GM21723 (cell line): ENCODE measurements at regions not wholly inside any gene's neighbourhood (a gene's known extent, or its start where the extent isn't known, plus 50 kb on each side); places are given as distances from the start of the nearest gene placed in this dataset.
"Not testable (repeated sequence)": the region's sequence is repeated elsewhere in the genome, so short reads cannot be mapped to it uniquely, and the experiment has no call there.

Experiments used
- ATAC-seq: cut with Tn5 transposase; IDR thresholded peaks from one replicate; pipeline ENCODE4 v1.9.1; 2021; ENCODE audit warnings: mild to moderate bottlenecking, moderate library complexity; ENCODE audit not compliant: unreplicated experiment

DNA sequence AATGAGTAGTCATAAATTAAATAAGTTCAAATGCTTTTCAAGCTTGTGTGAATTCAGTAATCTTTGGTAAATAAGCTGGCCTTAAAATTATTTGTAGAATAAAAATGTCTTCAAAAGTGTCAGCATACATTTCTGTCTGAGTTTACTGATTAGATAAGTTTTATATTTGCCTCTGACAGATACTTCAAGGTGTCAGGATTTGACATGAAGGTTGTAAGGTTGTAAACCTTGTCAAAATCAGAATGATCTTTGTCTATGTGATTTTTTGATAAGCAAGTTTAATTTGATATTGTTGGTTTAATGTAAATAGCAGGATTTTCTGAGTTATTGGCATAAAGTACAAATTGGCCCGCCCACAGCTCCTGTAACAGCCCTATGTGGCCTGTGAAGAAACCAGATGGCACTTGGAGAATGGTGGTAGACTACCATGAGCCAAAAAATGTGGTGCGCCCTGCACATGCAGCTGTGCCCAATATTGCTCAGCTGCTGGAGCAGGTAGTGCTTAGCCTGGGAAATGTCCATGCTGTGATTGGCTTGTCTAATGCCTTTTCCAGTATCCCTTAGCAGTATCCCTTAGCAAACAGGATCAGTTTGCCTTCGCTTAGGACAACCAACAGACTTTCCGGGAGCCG lies 188.0 kb upstream of the SPHKAP start:
- ATAC-seq: no peak

DNA sequence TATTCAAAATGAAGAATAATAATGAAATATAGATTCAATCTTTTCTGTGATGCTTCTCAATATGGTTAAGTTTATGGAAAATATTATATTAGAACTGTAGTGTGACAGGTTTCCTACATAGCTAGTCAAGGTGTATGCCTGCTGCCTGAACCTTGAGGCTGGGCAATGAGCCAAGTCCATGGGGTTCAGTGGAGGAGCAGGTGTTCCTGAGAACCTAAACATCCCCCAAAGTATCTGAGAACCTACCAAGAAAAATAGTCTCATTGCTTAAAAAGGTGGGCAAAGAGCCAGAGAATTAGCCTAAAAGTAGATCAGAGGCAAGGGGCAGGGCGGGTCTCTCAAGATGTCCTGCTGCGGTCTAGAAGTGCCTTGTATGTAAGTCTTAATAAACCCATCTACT lies 185.9 kb upstream of the SPHKAP start:
- ATAC-seq: no peak

DNA sequence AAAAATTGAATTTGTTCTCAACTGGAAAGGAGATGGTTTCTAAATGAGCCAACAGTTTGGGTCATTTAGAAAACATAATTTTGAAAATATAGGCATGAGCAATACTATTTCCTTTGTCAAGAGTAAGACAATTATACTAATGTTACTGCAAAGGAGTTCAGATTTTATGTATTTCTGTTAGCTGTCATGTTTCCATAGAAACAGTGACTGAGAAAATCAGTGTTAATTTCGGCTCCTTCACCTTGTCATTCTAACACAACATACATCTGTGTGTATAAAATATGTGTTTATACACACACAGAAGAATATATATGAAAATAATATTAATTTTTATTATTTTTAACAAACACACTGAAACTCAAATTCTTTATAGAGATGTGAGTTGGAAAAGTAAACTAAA lies 178.0 kb upstream of the SPHKAP start:
- ATAC-seq: no peak

DNA sequence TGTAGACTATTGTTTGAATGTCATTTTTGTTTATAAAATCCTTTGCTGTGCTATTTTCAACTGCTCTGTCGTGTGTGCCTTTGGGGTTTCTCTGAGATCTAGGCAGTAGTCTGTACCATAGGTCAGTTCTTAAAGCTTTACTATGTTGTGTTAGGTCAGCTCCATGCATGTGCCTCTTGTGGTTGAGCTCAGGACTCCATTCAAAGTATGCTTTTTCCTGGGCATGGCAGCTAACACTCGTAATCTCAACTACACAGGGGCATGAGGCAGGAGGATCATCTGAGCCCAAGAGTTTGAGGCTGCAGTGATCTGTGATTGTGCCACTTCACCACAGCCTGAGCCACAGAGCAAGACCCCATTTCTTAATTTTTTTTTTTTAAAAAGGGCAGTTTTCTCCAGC lies 174.4 kb upstream of the SPHKAP start:
- no peak for ATAC-seq

DNA sequence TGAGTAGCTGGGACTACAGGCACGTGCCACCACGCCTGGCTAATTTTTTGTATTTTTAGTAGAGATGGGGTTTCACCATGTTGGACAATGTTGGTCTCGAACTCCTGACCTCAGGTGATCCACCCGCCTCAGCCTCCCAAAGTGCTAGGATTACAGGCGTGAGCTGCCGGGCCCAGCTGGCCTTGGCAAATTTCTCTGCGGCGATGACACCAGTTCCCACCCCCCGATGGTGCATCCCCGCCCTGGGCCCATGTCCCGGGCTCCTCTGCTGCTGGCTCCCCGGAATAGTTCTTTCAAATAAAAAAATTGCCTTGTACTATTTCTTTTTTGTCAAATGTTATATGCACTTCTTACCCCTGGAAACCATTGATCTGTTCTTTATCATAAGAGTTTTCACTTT lies 171.5 kb upstream of the SPHKAP start:
- not testable (repeated sequence) for ATAC-seq

DNA sequence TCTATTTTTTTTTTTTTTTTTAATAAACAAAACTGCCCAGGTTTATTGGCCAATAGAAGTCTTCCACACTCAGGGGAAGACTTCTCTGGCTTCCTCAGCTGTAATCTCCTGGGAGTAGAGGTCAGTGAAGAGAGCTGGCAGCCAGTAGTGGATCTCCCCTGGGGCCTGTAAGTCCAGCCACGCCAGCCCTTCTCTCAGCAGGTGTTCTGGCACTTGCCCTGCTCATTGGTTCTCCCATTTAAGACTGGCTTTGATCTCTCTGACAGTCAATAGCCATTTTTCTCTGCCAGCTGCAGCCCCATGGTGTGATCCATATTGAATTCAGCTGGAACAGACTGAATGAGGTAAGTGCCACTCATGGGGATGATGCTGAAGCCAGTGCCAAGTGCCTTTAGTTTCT lies 170.6 kb upstream of the SPHKAP start:
- no peak for ATAC-seq

DNA sequence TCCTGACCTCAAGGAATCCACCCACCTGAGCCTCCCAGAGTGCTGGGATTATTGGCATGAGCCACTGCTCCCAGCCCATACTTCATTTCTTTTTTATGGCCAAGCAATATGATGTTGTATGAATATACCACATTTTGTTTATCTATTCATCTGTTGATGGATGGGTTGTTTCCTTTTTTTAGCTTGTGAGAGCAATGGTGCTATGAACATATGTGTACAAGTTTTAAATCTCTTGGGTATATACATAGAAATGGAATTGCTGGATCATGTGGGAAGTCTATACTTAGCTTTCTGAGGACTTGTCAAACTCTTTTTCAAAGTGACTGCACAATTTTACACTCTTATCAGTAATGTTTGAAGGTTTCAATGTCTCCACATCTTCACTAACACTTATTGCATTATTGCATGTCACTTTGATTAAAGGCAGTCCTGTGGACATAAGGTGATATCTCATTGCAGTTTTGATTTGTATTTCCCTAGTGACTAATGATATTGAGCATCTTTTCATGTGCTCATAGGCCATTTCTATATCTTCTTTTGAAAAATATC lies 167.1 kb upstream of the SPHKAP start:
- no peak for ATAC-seq

DNA sequence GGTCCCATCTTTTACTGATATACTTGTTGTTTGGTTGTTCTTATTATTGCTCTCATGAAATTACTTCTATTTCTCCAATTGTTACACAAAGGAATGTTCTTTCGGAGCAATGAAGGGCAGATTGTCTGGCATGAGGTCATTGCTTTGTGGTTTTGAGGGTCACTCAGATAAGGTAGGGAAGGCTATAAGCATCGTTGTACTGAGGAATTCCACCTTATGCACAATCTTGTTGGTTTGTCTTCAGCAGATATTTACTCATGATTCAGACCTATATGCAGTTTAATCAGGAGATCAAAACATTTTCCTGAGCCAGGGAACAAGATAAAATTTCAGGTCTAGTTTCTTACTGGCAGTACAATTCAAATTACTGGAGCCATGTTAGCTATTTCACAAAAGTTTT lies 163.0 kb upstream of the SPHKAP start:
- ATAC-seq: no peak

DNA sequence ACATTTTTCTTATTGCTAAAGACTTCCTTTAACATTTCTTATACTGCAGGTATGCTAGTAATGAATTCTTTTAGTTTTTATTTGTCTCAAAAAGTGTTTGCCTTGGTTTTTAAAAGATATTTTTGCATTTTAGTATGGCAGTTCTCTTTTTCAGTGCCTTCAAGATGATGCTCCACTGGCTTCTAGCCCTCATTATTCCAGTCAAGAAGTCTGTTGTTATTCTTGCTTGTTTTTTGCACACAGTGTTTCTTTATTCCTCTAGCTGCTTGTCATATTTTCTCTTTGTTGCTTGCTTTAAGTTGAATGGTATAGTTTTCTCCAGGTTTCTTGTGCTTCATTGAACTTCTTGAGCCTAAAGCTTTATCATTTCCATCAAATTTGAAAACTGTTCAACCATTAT lies 158.0 kb upstream of the SPHKAP start:
- ATAC-seq: no peak

DNA sequence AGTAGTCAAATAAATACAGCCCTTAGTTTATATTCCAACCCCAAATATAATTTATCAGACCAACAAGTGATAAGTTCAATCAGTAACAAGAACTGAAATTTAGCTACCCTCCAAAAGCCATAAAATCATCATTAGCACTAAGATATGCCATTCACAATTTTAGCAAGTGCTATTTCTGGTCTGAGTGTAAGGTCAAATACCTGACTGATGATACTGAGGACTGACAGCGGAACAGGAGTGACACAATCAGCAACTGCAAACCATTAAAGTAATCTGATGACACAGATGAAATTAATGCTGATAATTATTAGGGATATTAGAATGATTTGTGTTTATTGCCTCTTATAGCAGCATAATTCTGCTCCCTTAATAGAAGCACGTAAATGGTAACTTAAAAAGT lies 152.7 kb upstream of the SPHKAP start:
- ATAC-seq: no peak

DNA sequence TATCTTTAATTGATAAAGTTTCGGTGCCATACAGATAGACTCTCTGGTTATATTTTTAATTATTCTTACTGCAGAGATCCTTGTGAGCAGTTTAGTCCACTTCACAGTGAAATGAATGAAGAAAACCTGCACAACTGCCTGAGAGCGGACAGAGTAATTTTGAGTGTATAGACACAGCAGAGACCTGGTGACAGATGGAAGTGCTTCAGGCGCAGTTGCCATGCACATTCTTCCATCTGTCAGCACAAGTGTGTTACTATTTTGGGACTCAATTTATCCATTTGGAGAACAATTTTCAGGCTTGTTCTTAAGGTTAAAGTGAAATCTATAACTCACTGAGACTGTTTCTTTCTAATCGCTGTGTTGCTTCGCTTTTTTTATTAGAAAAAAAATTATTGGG lies 147.8 kb upstream of the SPHKAP start:
- ATAC-seq: no peak

DNA sequence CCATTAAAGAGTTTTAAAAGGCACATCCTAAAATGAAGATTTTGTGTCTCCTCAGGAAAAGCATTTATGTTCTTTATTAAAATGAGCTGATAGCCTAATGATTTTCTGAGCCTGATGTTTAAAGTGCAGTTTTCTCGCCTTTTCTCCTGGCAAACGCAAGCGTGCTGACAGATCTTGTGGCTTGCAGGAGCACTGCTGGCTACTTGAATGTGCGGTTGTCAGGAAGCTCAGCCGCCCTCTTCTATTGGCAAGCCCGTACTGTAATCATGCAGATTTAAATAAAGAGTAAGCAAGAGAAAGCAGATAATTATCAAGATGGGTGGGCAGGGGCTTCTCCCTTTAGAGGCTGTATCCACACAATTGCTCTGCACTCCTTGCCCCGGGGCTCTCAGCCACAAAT lies 139.5 kb upstream of the SPHKAP start:
- ATAC-seq: no peak

DNA sequence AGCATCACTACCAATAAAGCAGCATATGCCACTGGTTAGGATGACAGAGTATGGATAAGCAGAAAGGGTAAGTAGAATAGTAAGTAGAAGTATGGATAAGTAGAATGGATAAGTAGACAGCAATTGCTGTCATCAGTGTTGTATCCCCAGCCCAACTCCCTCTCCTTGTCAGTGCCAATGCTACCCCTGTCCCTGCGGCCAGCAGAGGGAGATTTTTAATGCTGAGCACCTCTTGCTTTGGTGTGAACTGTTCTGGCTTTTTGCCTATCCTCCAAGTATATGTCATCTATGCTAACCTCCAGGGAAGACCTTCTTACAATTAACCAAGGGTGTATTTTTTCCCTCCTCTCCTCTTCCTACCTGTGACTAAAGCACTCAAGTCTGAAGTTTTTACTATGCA lies 136.7 kb upstream of the SPHKAP start:
- ATAC-seq: no peak

DNA sequence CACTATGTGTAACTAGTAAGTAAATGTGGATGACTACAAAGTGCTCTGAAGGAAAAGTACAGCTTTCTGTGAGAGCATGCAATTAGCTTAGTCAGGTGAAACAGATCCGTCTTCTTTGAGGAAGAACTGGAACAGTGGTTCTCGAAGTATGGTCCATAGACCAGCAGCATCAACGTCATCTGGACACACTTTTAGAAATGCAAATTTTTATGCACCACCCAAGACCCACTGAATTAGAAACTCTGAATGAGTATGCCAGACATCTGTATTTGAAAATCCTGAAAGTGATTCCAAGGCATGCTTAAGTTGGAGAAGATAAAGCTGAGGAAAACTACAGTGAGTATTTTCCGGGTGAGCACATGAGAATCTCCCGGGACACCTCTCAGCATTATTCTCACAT lies 130.7 kb upstream of the SPHKAP start:
- ATAC-seq: no peak

DNA sequence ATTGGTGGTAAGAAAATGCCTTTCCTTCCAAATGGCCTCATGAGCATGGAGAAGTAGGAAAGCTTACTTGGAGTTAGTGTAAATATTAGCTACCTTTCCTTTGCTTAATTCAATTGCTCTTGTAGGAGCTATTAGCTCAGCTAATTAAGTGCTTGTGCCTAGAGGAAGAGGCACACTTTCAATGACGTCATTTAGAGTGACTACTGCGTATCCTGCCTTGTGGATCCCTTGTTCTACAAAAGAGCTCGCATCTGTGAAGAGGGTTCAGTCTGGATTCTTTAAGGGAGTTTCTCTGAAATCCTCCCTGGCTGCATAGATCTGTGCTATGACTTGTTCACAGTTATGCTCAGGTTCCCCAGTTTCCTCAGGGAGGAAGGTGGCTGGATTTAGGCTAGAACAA lies 122.5 kb upstream of the SPHKAP start:
- no peak for ATAC-seq

DNA sequence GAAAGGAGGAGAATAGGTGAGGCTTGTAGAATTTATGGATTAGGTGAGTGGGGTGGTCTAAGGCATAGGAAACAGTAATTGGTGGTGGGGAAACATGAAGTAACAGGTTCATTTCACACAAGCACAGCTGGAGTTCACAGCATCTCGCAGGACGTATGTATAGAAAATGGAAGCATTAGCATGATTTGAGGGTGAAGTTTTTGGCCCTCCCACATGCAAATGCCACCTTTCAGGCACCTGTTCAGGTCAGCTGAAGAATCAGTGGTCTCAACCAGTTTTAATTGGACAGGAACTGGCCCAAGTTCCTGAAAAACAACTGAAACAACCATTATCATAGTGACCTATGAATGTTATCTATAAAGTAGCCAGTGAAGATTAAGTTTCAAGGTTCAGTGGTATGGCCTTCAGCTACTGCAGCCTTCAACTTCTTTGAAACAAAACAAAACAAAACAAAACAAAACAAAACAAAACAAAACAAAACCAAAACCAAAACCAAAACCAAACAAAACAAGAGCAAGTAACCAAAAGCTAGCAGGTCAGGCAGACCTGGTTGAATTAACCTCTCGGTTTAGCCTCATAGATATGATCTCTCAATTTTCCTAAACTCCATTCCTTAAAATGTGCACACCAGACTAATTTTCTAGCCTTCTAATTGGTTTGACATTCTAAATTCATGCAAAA lies 102.1 kb upstream of the SPHKAP start:
- no peak for ATAC-seq

DNA sequence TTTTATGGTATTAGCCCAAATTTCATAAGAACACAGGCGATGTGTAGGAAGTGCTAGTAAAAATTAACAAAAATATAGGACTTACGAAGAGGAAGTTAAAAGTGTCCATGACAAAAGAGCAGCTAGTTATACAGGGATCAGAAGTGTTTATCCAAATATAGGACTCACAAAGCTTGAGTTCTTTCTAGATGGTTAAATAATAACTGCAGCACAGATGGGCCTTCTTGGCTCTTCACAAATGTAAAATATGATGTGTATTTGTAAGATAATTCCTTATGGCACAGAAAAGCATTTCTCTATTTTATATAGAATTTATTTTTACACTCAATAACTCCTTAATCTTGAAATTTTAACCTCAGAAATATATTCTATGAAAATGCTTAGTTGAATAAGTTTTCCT lies 100.9 kb upstream of the SPHKAP start:
- ATAC-seq: no peak

DNA sequence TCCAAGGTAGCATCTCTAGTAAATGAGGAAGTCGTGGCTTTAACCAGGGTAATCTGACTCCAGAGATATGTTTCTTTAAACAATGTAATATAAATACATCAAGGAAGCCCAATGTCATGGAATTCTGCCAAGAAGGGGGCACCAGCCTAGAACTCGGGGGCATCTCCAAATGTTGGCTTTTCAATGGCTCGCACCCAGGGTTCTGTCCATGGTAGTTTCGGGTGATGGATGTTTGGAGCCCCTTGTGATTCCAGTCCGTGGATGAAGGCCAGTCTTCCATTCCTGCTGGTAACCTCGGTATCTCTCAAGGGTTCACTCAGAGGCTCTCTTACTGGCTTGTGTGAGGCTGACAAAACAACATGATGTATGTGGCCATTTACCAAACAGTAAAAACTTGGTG lies 91.7 kb upstream of the SPHKAP start:
- no peak for ATAC-seq

DNA sequence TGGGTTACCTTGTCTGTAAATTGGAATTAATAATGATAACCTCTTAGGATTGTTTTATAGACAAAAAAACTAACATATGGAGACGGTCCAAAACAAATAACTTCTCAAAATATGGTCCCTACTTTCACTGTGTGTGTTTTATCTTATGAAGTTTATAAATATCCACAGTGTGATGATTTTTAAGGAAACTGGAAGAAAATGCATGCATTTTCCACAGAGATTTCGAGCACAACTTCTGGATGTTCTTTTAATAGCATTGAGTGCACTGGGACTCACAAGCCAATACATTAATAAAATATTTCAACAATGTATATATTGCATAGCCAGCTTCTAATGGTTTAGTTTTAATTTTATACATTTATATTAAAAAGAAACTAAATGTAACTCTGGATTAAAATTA lies 87.9 kb upstream of the SPHKAP start:
- ATAC-seq: no peak

DNA sequence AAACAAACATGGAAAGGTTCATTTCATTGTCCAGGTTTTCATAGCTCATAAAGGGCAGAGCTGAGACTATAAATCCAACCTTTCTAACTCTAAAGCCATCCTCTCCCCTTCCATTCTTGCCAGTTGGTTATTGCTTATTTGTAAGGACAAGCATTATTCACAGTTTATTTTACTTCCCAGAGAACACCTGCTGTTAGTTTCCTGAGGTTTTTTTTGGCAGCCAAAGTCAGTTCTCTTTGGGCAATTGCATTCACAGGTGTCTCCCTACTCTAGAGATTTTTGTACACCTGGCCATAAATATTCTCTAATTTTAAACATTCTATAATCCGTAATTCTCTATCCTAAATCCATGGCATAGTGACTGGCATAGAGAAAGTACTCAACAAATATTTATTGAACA lies 87.3 kb upstream of the SPHKAP start:
- no peak for ATAC-seq

DNA sequence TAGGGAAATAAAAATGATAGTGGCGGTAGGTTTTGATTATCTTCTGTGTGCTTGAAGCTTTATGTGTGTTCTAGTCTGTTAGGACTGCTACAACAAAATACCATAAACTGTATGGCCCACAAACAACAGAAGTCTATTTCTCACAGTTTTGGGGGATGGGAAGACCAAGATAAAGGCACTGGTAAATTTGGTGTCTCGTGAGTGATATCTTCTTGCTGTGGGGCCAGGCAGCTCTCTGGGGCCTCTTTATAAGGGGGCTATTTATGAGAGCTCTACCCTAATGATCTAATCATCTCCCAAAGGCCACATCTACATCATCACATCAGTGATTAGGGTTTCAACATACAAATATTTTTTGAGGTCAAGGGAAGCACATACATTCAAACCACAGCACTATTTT lies 86.8 kb upstream of the SPHKAP start:
- no peak for ATAC-seq

DNA sequence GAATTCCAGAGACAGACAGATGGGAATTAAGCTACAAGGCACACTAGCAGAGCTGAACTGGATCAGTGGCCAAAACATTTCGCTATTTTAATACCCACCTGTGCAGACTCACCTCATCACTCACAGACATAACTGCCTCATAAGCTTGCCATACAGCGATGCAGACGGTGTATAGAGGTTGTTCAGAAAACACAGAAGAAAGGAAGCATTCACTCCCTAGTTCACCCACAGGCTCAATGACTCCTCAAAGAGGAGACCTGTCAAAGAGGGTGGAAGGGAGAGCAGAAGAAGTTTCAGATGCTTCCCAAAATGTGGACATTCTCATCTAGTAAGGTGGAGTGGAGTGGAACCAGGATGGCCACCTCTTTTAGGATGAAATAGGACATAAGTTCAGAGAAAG lies 81.7 kb upstream of the SPHKAP start:
- no peak for ATAC-seq

DNA sequence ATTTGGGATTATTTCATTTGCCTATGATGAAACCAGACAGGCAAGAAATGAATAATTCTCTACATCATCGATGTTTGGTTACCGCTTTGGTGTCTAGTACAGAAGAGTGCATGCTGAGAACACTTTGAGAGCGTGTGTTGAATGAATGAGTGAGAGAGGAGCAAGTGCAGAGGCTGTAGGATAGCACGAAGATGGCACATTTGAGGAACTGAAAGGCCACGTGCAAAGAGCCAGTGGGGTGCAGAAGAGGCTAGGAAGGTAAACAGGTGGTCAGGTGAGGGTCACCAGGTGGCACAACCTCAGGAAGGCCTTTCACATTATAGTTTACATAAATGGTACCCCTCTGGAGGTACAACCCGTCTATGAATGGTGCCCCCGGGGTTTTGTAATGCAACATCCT lies 80.1 kb upstream of the SPHKAP start:
- no peak for ATAC-seq
